ENCODE measurements at regions not wholly inside any gene's neighbourhood (a gene's known extent, or its start where the extent isn't known, plus 50 kb on each side); places are given as distances from the start of the nearest gene placed in this dataset.
"Not testable (repeated sequence)": the region's sequence is repeated elsewhere in the genome, so short reads cannot be mapped to it uniquely, and the experiment has no call there.

DNA sequence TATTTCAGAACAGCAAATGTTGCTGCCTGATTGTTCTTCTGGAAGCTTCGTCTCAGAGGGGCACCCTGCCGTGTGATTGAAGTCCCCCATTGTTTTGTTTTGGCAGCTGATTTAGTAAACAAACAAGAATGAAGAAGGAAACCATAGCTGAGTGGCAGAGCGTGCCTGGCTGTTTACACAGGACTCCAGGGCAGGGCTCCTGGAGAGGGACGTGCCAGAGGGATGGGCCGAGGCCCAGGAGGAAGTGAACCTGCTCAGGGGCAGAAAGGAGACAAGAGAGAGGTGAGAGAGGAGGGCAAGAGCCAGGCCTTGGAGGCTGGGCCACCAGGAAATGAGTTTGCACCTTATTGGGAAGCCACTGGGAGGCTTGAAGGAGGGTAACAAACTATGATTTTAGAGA is 85.5 kb upstream of the B3GAT1 start:
- DNase-seq (ENCODE audit: low spot score) = no peak

DNA sequence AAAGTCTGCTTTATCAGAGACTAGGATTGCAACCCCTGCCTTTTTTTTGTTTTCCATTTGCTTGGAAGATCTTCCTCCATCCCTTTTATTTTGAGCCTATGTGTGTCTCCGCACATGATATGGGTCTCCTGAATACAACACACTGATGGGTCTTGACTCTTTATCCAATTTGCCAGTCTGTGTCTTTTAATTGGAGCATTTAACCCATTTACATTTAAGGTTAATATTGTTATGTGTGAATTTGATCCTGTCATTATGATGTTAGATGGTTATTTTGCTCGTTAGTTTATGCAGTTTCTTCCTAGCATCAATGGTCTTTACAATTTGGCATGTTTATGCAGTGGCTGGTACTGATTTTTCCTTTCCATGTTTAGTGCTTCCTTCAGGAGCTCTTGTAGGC is 84.0 kb upstream of the B3GAT1 start:
- DNase-seq (ENCODE audit: low spot score) = not testable (repeated sequence)

DNA sequence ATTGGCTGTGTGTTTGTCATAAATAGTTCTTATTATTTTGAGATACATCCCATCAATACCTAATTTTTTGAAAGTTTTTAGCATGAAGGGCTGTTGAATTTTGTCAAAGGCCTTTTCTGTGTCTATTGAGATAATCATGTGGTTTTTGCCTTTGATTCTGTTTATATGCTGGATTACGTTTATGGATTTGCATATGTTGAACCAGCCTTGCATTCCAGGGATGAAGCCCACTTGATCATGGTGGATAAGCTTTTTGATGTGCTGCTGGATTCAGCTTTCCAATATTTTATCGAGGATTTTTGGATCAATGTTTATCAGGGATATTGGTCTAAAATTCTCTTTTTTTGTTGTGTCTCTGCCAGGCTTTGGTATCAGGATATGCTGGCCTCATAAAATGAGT is 82.4 kb upstream of the B3GAT1 start:
- DNase-seq (ENCODE audit: low spot score) = not testable (repeated sequence)

DNA sequence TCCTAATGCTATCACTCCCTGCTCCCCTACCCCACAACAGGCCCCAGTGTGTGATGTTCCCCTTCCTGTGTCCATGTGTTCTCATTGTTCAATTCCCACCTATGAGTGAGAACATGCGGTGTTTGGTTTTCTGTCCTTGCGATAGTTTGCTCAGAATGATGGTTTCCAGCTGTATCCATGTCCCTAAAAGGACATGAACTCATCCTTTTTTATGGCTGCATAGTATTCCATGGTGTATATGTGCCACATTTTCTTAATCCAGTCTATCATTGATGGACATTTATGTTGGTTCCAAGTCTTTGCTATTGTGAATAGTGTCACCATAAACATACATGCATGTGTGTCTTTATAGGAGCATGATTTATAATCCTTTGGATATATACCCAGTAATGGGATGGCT is 80.4 kb upstream of the B3GAT1 start:
- DNase-seq (ENCODE audit: low spot score) = not testable (repeated sequence)

DNA sequence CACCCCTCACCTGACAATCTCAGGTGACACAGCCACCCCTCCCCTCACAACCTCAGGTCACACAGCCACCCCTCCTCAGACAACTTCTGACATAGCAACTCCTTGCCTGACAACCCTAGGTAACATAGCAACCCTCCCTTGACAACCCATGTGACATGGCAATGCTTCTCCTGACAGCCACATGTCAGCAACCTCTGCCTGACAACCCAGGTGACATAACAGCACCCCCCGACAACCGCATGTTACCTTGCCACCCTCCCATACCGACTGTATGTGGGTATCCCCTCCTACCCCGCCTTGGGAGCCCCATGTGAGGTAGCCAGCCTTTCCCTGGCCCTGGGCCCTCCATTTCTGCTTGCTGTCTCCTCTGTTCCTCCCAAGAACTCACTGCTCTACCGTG is 77.7 kb upstream of the B3GAT1 start:
- DNase-seq (ENCODE audit: low spot score) = no peak

DNA sequence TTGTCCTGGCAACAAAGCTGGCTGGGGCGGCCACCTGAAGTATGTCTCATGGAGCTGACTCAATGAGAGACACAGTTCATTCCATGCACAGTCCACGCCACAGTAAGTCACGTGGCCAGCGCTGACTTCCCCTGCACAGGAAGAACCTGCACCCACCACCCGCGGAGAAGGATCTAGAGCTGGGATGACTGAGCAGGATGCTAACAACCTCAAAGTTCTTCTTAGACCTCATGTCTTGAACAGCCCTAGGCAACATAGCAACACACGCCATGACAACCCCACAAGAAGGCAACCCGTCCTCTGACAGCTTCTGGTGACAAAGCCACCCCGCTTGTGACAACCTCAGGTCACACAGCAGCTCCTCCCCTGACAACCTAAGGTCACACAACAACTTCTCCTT is 76.9 kb upstream of the B3GAT1 start:
- no peak for DNase-seq (ENCODE audit: low spot score)

DNA sequence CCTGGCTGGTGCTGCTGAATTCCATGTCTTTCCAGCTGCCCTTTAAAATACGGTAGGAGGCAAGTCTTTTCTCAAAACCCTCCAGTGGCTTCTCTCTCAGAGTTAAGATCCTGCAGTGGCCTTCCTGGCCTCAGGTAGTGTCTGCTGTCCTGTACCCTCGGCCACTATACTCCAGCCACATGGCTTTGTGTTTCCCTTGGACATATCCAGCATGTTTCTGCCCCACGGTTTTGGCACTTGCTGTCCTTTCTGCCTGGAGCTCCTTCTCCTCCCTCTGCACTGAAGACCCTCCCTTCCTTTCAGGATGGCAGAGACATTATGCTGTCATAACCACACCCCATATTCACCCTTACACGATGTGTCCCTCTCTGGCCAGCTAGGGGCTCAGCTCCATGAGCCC is 76.5 kb upstream of the B3GAT1 start:
- DNase-seq (ENCODE audit: low spot score) = no peak

DNA sequence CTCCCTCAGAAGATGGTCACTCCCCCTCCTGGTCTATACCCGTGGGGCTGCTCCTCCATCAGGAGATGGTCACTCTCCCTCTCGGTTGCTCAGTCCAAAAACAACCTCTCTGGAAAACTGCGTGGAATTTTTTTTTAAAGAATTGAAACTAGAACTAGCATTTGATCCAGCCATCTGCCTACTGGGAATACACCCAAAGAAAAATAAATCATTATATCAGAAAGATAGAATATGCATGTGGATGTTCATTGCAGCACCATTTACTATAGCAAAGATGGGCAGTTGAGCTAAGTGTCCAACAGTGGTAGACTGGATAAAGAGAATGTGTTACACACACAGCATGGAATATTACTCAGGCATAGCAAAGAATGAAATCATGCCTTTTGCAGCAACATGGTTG is 75.7 kb upstream of the B3GAT1 start:
- DNase-seq (ENCODE audit: low spot score) = no peak

DNA sequence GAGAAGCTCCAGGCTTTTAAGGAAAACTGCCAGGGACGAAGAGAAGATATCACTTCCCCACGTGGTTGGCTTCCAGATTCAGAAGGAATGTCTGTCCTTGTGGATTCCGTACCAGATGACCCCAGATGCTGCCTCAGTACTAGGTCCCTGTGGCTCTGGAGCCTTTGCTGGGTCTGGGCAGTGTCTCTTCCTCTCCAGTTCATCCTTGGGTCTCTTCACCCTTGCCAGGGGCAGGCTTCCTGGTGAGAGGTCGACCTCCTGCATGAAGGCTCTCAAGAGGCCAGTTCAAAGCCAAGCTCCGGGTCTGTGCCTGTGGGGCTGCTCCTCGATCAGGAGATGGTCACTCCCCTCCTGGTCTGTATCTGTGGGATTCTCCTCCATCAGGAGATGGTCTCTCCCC is 74.7 kb upstream of the B3GAT1 start:
- no peak for DNase-seq (ENCODE audit: low spot score)

DNA sequence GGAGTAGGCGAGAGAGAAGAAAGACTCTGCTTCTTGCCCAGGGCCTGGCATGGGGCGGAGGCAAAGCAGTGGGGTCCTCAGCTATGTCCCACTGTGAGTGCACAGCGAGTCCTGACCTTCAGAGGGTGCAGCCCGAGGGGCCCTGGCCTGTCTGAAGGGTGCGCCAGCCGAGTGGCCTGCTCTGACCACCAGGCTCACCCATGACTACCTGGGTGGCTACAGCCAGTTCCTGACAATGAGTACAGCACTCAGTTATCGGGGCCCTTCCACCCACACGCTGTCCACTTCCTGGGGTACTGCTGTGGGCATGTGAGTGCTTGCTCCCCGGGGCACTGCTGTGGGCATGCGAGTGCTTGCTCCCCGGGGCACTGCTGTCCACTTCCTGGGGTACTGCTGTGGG is 74.1 kb upstream of the B3GAT1 start:
- no peak for DNase-seq (ENCODE audit: low spot score)

DNA sequence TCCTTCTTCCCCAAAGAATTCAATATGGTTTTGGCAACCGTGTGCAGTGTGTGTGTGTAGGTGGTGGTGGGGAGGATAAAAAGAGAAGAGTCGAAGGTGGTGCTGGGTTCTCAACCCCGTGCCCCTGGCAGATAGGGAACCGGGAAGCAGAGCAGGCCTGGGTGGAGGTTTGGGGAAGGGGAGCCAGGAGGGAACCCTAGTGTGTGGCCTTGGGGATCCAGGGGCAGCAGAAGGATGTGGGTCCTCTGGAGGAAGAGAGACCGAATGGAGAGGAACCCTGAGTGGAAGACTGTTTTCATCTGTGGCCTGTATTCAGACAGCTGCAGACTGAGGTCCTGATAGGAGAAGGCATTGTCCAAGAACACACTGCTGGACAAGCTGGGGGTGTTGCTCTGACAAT is 73.3 kb upstream of the B3GAT1 start:
- DNase-seq (ENCODE audit: low spot score) = no peak

DNA sequence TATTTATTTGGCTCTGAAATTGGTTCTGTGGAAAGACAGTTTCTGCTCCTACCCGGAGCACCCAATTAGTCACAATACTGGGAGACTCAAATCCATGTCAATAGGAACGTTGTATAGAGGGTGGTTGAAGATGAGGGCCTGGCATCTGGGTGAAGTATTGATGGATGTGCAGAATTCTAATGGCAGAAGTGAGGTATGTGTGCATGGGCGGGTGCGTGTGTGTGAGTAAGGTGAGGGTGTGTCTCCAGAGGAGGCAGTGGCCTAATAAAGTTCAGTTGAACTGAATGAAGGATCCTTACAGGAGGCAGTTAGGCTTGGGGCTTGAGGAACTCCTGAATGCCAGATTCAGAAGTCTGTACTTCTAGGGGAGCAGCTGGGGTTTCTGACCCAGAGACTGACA is 71.8 kb upstream of the B3GAT1 start:
- no peak for DNase-seq (ENCODE audit: low spot score)

DNA sequence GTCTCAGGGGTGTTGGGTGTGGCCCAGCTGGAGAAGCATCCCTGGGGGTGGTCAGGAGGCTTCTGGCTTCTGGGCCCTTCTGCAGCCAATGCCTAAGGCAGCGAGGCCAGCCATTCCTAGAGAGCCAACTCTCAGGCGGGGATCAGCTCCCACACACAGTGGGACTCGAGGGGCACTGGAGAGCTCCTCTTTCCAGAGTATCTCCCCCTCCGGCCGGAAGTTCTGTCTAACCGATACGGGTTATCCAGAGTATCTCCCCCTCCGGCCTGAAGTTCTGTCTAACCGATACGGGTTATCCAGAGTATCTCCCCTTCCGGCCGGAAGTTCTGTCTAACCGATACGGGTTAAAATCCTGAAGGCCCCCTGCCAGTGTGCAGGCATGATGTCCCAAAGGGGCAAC is 71.2 kb upstream of the B3GAT1 start:
- no peak for DNase-seq (ENCODE audit: low spot score)

DNA sequence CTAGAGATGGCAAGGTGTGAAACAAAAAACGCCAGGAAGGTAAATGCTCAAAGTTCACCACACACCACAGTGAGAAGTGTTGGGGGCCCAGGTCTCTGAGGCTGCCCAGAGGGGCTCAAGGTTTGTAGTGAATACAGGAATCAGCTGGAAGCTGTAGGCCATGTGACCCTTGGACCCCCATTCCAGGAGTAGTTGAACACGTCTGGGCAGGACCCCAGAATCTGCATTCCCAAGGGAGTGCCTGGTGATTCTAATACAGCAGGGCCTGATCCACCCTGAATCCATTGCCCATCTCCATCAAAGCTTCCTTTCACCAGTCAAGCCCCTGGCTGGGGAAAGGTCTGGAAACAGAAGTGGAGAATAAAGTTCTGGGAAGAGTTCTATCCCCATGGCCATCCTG is 70.8 kb upstream of the B3GAT1 start:
- no peak for DNase-seq (ENCODE audit: low spot score)

DNA sequence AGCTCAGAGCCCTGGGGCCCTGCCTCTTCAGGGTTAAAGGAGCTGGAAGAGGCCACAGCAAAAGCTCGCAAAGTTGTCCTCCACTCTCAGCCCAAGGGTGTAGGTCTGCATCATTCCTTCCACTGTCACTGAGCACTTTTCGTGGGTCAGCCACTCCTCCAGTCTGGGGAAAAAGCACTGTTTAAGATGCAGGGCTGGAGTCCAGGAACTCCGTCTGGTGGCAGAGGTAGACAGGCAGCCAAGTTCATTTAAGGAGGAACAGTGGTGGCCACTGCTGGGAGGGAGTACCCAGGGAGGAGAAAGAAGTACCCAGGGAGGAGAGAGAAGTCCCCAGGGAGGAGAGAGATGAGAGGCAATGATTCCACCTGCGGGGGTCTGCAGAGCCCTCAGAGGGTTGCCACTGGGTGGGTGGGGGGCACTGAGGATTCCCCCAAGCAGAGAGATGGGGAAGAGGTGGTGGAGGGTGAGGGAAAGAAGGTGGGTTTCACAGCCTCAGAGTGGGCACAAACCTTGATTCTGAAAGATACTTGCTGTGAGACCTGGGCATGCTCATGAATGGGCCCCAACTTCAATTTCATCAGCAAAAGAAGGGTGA is 70.0 kb upstream of the B3GAT1 start:
- DNase-seq (ENCODE audit: low spot score) = no peak

DNA sequence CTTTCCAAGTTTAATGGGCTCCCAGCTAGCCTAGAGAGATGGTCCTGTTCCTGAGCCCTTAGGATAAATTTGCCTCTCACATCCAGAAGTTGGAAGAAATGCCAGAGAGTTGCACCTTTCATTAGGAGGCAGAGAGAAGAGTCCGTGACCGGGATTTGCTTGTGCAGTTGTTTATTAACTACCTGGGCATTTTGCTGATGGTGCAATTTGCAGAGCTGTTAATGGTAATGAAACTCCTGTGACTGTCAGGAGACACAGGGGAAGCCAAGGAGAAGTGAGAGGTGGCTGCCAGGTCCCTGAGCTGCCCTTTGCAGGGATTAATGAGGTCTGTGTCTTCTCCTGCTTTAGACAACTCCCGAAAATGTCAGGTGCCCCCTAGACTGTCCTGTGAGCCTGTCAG is 69.1 kb upstream of the B3GAT1 start:
- no peak for DNase-seq (ENCODE audit: low spot score)

DNA sequence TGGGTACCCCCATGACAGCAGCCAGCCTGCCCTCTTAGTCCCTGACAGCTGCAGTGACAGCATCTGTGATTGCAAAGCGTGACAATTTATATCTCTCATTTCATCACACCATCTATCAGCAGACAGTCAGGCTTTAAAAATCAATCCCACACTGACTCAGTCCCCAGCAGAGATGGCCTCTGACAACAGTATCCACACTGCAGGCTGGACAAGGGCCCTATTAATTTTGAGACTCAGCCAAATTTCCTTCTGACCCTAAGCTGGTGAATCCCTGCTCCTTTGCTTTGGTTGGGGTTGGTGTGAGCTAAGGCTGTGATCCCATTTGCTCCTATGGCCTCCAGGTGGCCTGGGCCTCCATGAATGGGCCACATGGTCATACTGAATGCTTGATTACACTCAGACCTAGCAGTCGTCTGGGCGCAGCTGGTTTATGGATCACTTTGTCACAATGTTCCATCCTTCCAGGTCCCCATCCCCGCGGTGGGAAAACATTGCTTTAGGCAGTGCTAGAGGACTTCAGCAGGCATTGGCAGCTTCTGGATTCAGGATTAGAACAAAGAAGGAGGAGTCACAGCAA is 68.2 kb upstream of the B3GAT1 start:
- DNase-seq (ENCODE audit: low spot score) = no peak

DNA sequence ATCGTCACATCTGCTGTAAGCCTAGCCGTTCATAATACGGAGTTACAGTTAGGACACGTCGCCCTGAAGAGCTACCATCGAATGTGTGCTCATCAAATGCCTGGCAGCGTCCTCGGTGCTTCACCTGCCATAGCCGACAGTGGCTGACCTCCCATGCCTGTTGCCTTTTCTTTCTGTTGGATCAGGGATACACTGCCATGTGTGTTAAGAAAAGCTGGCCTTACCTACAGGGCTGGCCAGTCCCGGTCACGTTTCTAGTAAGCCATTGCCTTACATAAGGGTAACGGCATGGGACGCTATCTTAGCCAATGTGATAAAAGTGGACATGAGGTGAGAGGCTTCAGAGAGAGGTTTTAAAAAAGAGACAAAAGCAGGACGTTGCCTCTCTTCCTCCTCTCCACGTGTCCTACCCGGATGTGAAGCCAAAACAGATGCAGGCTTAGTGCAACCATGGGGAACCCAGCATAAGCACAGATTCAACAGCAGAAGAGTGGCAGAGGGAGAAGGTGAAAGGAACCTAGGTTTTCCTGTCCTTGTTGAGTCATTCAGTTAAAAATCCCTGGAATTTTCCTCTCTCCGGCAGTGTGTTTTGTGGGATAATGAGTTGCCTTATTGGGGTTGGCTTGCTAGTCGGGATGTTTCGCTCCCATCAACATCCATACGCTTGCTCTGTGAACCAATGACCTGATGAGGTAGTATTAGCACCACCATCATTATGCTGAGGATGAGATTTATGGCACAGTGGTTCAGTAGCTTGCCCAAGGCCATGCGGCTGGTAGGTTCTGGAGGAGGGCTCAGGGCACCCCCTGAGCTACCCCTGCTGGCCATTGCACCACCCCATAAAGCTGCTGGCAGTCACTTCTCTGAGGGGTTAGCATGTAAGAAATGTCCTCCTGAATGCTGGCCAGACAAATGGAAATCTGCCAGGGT is 67.4 kb upstream of the B3GAT1 start:
- no peak for DNase-seq (ENCODE audit: low spot score)

DNA sequence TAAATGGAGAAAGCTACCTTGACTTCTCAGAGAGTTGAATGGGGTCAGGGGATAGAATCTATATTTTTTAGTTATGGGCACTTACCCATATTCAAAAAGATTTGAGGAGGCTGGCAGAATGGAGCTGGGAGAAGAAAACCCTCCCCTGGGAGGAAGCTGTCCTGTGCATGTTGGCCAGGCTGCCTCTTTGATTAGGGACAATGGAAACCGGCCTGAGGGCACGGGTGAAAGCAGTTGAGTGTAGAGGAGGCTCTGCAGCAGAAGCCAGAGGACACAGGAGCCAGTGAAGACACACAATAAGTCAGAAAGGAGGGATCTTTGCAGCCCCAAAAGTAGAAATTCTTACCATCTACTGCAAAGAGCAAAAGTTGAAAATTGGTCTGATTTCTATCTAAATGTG is 66.6 kb upstream of the B3GAT1 start:
- no peak for DNase-seq (ENCODE audit: low spot score)

DNA sequence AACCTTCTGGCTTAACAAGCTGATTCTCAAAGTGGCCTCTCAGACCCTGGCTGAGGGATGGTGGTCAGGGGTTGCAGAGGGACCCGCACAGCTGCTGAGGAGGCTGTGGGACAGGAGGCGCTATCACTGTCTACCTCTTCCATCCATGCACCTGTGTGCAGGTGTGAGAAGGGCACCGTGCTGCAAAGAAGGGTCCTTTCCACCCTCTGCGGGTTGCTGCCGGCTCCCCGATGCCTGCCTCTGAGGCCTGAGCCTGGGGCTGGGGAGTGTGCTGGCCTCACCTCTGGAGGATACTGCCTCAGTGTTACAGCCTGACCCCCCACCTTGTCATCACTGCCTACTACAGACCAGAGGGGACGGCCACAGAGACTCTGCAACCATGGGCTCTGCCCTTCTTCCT is 66.1 kb upstream of the B3GAT1 start:
- DNase-seq (ENCODE audit: low spot score) = no peak

DNA sequence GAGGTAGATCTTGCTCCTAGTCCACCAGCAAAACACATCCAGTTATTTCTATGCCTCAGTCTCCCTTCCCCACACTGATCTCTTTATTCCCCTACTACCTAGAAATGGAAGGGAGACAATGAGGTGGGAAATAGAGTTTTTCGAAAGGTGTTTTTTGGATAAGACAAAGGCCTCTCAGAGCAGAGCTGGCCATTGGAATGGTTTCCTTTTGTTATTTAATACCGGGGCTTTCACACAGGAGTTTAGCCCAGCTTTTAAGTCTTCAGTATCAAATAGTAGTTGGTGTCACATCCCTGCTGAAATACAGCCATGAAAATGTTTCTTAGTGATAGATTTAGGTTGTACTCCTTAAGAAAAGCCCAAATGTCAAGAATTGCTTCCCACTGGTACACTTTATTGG is 65.4 kb upstream of the B3GAT1 start:
- no peak for DNase-seq (ENCODE audit: low spot score)

DNA sequence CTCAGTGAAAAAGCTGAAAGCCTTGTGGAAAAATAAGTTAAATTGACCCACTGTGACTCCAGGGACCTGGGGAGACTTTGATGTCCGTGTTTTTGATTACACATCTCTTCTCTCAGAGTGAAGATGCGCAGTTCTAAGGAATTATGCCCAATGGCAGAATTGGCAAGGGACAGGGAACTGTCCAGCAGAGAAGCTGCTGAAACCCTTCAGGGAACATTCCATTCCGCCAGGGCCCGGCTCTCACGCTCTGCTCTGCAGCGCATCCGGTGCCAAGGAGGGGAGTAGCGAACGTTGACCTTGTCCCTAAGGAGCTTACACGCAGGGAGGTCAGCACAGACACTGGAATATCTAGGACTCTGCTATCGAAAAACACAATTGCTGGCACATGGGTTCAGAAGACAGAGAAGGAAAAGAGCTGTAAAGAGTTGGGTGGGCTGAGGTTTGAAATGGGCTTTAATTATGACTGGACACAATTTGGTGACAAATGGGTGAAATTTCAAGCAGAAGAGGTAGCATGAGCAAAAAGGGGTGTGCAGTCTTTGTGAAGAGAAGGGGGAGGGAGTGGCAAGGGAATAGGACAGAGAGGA is 64.5 kb upstream of the B3GAT1 start:
- DNase-seq (ENCODE audit: low spot score) = no peak

DNA sequence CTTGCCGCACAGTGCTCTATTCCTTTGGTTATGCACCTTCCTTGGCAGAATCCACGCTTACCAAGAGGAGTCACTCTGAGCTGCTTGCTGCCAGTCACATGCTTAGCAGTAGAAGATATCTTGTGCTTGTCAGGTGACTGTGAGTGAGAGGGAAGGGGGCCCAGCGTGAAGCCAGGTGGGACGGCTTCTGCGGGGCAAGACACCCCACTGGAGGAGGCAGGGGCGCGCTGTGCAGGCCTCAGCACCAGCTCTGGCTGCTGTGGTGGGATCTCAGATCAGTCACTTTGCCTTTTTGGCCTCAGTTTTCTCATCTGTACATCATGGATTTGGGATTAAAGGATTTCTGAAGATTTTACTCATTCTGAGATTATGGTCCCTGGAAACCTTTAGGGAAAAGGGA is 63.9 kb upstream of the B3GAT1 start:
- no peak for DNase-seq (ENCODE audit: low spot score)
